GM12878 (cell line): ENCODE measurements at regions not wholly inside any gene's neighbourhood (a gene's known extent, or its start where the extent isn't known, plus 50 kb on each side); places are given as distances from the start of the nearest gene placed in this dataset.

Experiments used
- ATAC-seq: fragments of 200-7000 bp; cut with Tn5 transposase; 3 replicates; pipeline ENCODE4 v1.9.1; 2020; ENCODE audit warnings: mild to moderate bottlenecking, moderate library complexity
- BruUV-seq: library from RNA; stranded (reverse); fragments of 400-500 nt; replicated peaks from 2 replicates; lab custom pipeline; 2021; lab: Mats Ljungman, UMichigan
- CTCF ChIA-PET: fragments of 300-600 bp; sonication (Branson Sonifier 250); formaldehyde crosslinking; extraction: SDS; loops from one replicate; lab custom pipeline; 2021; ENCODE audit warnings: inconsistent platforms; lab: Yijun Ruan, JAX
- POLR2A ChIA-PET: fragments of 350-600 bp; formaldehyde crosslinking; extraction: SDS; loops from one replicate; lab custom pipeline; 2021; ENCODE audit warnings: inconsistent platforms; lab: Charles Lee
- RAD21 ChIA-PET: fragments of 300-600 bp; sonication (Branson Sonifier 250); formaldehyde crosslinking; loops from one replicate; lab custom pipeline; 2023; ENCODE audit warnings: antibody characterized with exemption; ENCODE audit not compliant: unreplicated experiment; lab: Charles Lee
- SMC1A ChIA-PET: fragments of 300-600 bp; sonication (Branson Sonifier 250); formaldehyde crosslinking; loops from one replicate; lab custom pipeline; 2023; ENCODE audit not compliant: unreplicated experiment, uncharacterized antibody; lab: Charles Lee
- DNase-seq: peaks from one replicate; pipeline ENCODE4 v3.0.0-alpha.2; 2011; ENCODE audit warnings: low read depth, low spot score
- FAIRE-seq: peaks from 3 replicates; lab custom pipeline; 2011; peaks lifted over from hg19 to GRCh38; lab: Jason Lieb, UNC
- H2AFZ ChIP-seq: 2 replicates; pipeline ENCODE4 v1.6.0; 2011; ENCODE audit warnings: low read depth, low read length, control low read depth; ENCODE audit not compliant: control insufficient read depth
- H3K27ac ChIP-seq: 2 replicates; pipeline ENCODE4 v1.5.1; 2011; ENCODE audit warnings: control low read depth; ENCODE audit not compliant: control insufficient read depth, insufficient read depth
- H3K27me3 ChIP-seq, 2 experiments: replicated peaks in 1 of 2; 2 replicates each; pipeline versions ENCODE4 v1.6.0 to v1.6.1; 2011; ENCODE audit warnings: low read length in 1 of 2; ENCODE audit not compliant: control insufficient read depth in 2 of 2, insufficient read depth in 2 of 2
- H3K36me3 ChIP-seq, 2 experiments: 2 replicates each; pipeline ENCODE4 v1.5.1; 2011; ENCODE audit warnings: low read length in 1 of 2; ENCODE audit not compliant: control insufficient read depth in 2 of 2, insufficient read depth in 2 of 2
- H3K4me1 ChIP-seq: 2 replicates; pipeline ENCODE4 v1.6.1; 2011; ENCODE audit warnings: mild to moderate bottlenecking, low read length, moderate library complexity, mixed read lengths; ENCODE audit not compliant: control insufficient read depth, insufficient read depth
- H3K4me2 ChIP-seq: 2 replicates; pipeline ENCODE4 v1.6.0; 2011; ENCODE audit warnings: control low read depth; ENCODE audit not compliant: control insufficient read depth, insufficient read depth
- H3K4me3 ChIP-seq: fragments of 200-600 bp; sonication (generic); 2 replicates; pipeline ENCODE4 v1.5.1; 2016
- H3K79me2 ChIP-seq: 2 replicates; pipeline ENCODE4 v1.6.0; 2011; ENCODE audit warnings: low read length; ENCODE audit not compliant: control insufficient read depth, insufficient read depth
- H3K9ac ChIP-seq: 2 replicates; pipeline ENCODE4 v1.8.0; 2011; ENCODE audit warnings: low read length, control low read depth, mixed read lengths; ENCODE audit not compliant: control insufficient read depth, insufficient read depth
- H3K9me3 ChIP-seq: replicated peaks from 3 replicates; pipeline ENCODE4 v1.5.1; 2011; ENCODE audit warnings: mild to moderate bottlenecking, low read length; ENCODE audit not compliant: control insufficient read depth, insufficient read depth
- H4K20me1 ChIP-seq: 2 replicates; pipeline ENCODE4 v1.6.0; 2011; ENCODE audit not compliant: control insufficient read depth, insufficient read depth
- BCL11A ChIP-seq: IDR thresholded peaks from 2 replicates; pipeline ENCODE4 v1.6.1; 2011; ENCODE audit warnings: low read depth, low read length
- CEBPB ChIP-seq, 2 experiments: fragments of 150-350 bp in 1 of 2; IDR thresholded peaks; 2 replicates each; pipeline ENCODE4 v1.6.1; 2012 to 2014; ENCODE audit warnings: low read depth in 2 of 2, low read length in 2 of 2, borderline replicate concordance in 1 of 2, inconsistent platforms in 1 of 2
- KDM1A ChIP-seq: fragments of 200-600 bp; sonication (generic); IDR thresholded peaks from 2 replicates; pipeline ENCODE4 v1.6.1; 2016; ENCODE audit warnings: borderline replicate concordance
- LARP7 ChIP-seq: fragments of 450-650 bp; IDR thresholded peaks from 2 replicates; pipeline ENCODE4 v1.6.1; 2017; ENCODE audit warnings: mild to moderate bottlenecking
- MLLT1 ChIP-seq: fragments of 450-650 bp; IDR thresholded peaks from 2 replicates; pipeline ENCODE4 v1.6.1; 2016; ENCODE audit warnings: mild to moderate bottlenecking
- PBX3 ChIP-seq: IDR thresholded peaks from 2 replicates; pipeline ENCODE4 v1.6.1; 2011; ENCODE audit warnings: mild to moderate bottlenecking, low read depth, low read length, moderate library complexity; ENCODE audit not compliant: insufficient replicate concordance
- RCOR1 ChIP-seq: conservative IDR thresholded peaks from 2 replicates; pipeline ENCODE4 v1.6.1; 2012; ENCODE audit warnings: low read depth, low read length, improper control_type of control experiment
- ZBTB4 ChIP-seq: fragments of 450-650 bp; formaldehyde crosslinking; IDR thresholded peaks from 2 replicates; pipeline ENCODE4 v1.4.0; 2022; ENCODE audit warnings: mild to moderate bottlenecking, moderate library complexity
- WGBS: methylation state at CpG from one replicate; pipeline ENCODE4 v1.1.6; 2016; ENCODE audit warnings: low lambda C conversion rate; ENCODE audit not compliant: insufficient replicate concordance, insufficient coverage; ENCODE audit errors: missing lambda C conversion rate; 5-methylcytosine and 5-hydroxymethylcytosine counted together
- in situ Hi-C: fragments of 300-500 bp; cut with MboI; formaldehyde crosslinking; loops from 9 replicates; pipeline ENCODE4 v1.14.3; 2018; ENCODE audit warnings: mixed read lengths
- intact Hi-C: fragments of 100-400 bp; cut with micrococcal nuclease; formaldehyde crosslinking; loops from one replicate; pipeline ENCODE4 v1.14.2; 2022; ENCODE audit not compliant: unreplicated experiment

GRCh38 chr15:69609176-69609575 lies 156.6 kb downstream of the RPLP1 start:
- H3K27me3 ChIP-seq: peaks cover 0 to 1% of the 10 kb centered on the region in 2 experiments; a peak in 2 of 4 replicates
- TF ChIP-seq RCOR1: no peak
- TF ChIP-seq KDM1A: no peak
- no peak for TF ChIP-seq CEBPB (IDR thresholded peaks at IDR 0.05; ENCODE audit: borderline replicate concordance in 1 of 2, low read depth in 2 of 2, low read length in 2 of 2)
- TF ChIP-seq LARP7: no peak
- TF ChIP-seq MLLT1: no peak
- TF ChIP-seq PBX3: no peak
- TF ChIP-seq BCL11A: no peak
- no peak for TF ChIP-seq ZBTB4 (CRISPR knock-in tag)
- intact Hi-C loops (no loop called here), in situ Hi-C loops (no loop called here)
- no peak overlapping the region for H2AFZ ChIP-seq
- DNase-seq (no peak), ATAC-seq (no peak), FAIRE-seq (no peak)
- no peak overlapping the region for H3K4me3 ChIP-seq
- RAD21 ChIA-PET: no interaction called here
- no peaks in the 10 kb centered on the region for H4K20me1 ChIP-seq
- H3K79me2 ChIP-seq: no peaks in the 10 kb centered on the region
- H3K9ac ChIP-seq: no peak overlapping the region
- no peaks in the 10 kb centered on the region for H3K4me1 ChIP-seq
- CTCF ChIA-PET: no interaction called here
- H3K4me2 ChIP-seq: no peak overlapping the region
- WGBS: 39% methylated on average over 5 of the region's 5 CpGs
- POLR2A ChIA-PET: interaction anchor here (0.6 kb wide), 1 partner anchor 459 kb away, joined by 3 read pairs; no protein-coding TSS in a partner anchor
- H3K36me3 ChIP-seq: no peaks in the 10 kb centered on the region
- no peaks in the 10 kb centered on the region for H3K9me3 ChIP-seq
- no TSS peak for BruUV-seq
- SMC1A ChIA-PET: interaction anchor here (0.6 kb wide), 1 partner anchor 30 kb away, joined by 3 read pairs; no protein-coding TSS in a partner anchor
- H3K27ac ChIP-seq: no peak overlapping the region
